OCI-LY3 (cell line): ENCODE measurements at regions not wholly inside any gene's neighbourhood (a gene's known extent, or its start where the extent isn't known, plus 50 kb on each side); places are given as distances from the start of the nearest gene placed in this dataset.
"Not testable (repeated sequence)": the region's sequence is repeated elsewhere in the genome, so short reads cannot be mapped to it uniquely, and the experiment has no call there.

Experiments
- EZH2phosphoT487 ChIP-seq: fragments of 200-600 bp; shearing (Covaris generic); IDR thresholded peaks from 2 replicates; pipeline ENCODE4 v1.6.1; 2018; ENCODE audit warnings: antibody characterized with exemption, mixed run types, low read depth
- TF ChIP-seq, protein P1 (sequence below): fragments of 200-600, 300-600 bp; sonication (generic); IDR thresholded peaks from 2 replicates; pipeline ENCODE4 v1.5.1; 2014; ENCODE audit warnings: antibody characterized with exemption, low read length, low read depth

DNA sequence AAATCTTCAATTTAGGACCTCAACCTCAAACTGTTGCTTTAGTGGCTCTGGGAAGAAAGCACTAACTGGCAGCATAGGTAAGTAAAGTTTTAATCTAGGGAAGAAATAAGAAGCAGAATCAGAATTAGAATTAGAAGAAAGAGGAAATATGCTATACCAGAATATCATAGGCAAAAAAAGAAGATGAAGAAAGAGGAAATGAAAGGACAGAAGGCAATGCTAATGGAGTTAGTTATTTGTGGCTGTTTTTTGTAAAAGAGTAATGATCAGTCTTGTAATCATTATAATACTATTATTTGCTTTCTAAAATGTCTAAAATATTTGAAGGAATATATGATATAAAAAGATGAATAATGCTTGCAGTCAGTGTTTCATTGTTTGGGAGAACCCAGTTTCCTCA lies 122.9 kb downstream of the FAM72C start:
- TF ChIP-seq, protein P1, sequence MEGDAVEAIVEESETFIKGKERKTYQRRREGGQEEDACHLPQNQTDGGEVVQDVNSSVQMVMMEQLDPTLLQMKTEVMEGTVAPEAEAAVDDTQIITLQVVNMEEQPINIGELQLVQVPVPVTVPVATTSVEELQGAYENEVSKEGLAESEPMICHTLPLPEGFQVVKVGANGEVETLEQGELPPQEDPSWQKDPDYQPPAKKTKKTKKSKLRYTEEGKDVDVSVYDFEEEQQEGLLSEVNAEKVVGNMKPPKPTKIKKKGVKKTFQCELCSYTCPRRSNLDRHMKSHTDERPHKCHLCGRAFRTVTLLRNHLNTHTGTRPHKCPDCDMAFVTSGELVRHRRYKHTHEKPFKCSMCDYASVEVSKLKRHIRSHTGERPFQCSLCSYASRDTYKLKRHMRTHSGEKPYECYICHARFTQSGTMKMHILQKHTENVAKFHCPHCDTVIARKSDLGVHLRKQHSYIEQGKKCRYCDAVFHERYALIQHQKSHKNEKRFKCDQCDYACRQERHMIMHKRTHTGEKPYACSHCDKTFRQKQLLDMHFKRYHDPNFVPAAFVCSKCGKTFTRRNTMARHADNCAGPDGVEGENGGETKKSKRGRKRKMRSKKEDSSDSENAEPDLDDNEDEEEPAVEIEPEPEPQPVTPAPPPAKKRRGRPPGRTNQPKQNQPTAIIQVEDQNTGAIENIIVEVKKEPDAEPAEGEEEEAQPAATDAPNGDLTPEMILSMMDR = not testable (repeated sequence)
- not testable (repeated sequence) for TF ChIP-seq EZH2phosphoT487
